ENCODE measurements at regions not wholly inside any gene's neighbourhood (a gene's known extent, or its start where the extent isn't known, plus 50 kb on each side); places are given as distances from the start of the nearest gene placed in this dataset.

DNA sequence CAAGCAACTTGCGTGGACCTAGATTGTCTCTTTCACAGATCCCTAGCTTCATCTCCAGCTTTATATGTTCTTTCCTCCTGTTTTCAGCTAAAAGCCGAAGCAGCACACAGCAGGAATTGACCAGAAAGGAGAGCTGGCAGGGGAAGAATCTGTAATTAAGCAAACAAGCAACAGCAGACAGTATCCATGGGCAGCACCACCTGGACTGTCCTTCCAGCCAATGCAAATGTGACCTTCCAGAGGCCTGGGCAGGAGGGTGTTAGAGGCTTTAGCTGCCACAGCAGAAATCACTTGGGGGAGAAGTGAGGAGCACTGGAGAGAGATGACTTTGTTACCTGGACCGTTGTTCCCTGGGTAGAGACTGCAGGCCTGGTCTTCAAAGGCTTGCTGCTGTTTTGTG, 427.6 kb upstream of the GOT2 start:
- DNase-seq (ENCODE audit: low spot score) (no peak), ATAC-seq (no peak), FAIRE-seq (no peak)
- WGBS (ENCODE audit: low lambda C conversion rate), result 10% methylated on average over 3 of the region's 3 CpGs
- Histone ChIP-seq H2AFZ (ENCODE audit: low read length) (no peak overlapping the region), H4K20me1 (ENCODE audit: insufficient read depth, low read length) (no peaks in the 10 kb centered on the region), H3K36me3 (replicated peaks in 1 of 2; ENCODE audit: control insufficient read depth in 1 of 2, insufficient read depth in 2 of 2, low read length in 2 of 2) (no peaks in the 10 kb centered on the region), H3K27me3 (ENCODE audit: control insufficient read depth in 1 of 2, insufficient read depth in 2 of 2, low read length in 2 of 2) (no peaks in the 10 kb centered on the region), H3K27ac (ENCODE audit: extremely low read length, insufficient read depth, low read length) (no peak overlapping the region), H3K4me2 (ENCODE audit: low read depth, low read length) (no peak overlapping the region), H3K4me1 (ENCODE audit: insufficient read depth, low read length) (no peaks in the 10 kb centered on the region), H3K4me3 (replicated peaks in 1 of 3; ENCODE audit: insufficient read depth in 1 of 3, low read depth in 2 of 3, low read length in 3 of 3) (no peak overlapping the region), H3K9ac (ENCODE audit: insufficient read depth, low read depth, low read length) (no peak overlapping the region), H3K9me3 (ENCODE audit: low read length) (no peaks in the 10 kb centered on the region), H3K79me2 (ENCODE audit: insufficient read depth, low read length) (no peaks in the 10 kb centered on the region)
- intact Hi-C loops (cut with micrococcal nuclease; ENCODE audit: unreplicated experiment) (no loop called here), in situ Hi-C loops (cut with HindIII; ENCODE audit: extremely low pct_ligation_motif_present, low pct_unique_long_range_greater_than_20kb) (no loop called here)
- ChIA-PET POLR2A (no interaction called here), CTCF (ENCODE audit: low intra/inter-chr PET ratio, low total read pairs) (no interaction called here)
- no TSS peak for BruUV-seq (replicated peaks)
- TF ChIP-seq, protein P1, sequence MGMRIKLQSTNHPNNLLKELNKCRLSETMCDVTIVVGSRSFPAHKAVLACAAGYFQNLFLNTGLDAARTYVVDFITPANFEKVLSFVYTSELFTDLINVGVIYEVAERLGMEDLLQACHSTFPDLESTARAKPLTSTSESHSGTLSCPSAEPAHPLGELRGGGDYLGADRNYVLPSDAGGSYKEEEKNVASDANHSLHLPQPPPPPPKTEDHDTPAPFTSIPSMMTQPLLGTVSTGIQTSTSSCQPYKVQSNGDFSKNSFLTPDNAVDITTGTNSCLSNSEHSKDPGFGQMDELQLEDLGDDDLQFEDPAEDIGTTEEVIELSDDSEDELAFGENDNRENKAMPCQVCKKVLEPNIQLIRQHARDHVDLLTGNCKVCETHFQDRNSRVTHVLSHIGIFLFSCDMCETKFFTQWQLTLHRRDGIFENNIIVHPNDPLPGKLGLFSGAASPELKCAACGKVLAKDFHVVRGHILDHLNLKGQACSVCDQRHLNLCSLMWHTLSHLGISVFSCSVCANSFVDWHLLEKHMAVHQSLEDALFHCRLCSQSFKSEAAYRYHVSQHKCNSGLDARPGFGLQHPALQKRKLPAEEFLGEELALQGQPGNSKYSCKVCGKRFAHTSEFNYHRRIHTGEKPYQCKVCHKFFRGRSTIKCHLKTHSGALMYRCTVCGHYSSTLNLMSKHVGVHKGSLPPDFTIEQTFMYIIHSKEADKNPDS (CRISPR knock-in tag; IDR thresholded peaks at IDR 0.05), result no peak
- no peak for TF ChIP-seq HNRNPL (IDR thresholded peaks at IDR 0.05; ENCODE audit: low read depth, low read length)
- TF ChIP-seq, protein P2, sequence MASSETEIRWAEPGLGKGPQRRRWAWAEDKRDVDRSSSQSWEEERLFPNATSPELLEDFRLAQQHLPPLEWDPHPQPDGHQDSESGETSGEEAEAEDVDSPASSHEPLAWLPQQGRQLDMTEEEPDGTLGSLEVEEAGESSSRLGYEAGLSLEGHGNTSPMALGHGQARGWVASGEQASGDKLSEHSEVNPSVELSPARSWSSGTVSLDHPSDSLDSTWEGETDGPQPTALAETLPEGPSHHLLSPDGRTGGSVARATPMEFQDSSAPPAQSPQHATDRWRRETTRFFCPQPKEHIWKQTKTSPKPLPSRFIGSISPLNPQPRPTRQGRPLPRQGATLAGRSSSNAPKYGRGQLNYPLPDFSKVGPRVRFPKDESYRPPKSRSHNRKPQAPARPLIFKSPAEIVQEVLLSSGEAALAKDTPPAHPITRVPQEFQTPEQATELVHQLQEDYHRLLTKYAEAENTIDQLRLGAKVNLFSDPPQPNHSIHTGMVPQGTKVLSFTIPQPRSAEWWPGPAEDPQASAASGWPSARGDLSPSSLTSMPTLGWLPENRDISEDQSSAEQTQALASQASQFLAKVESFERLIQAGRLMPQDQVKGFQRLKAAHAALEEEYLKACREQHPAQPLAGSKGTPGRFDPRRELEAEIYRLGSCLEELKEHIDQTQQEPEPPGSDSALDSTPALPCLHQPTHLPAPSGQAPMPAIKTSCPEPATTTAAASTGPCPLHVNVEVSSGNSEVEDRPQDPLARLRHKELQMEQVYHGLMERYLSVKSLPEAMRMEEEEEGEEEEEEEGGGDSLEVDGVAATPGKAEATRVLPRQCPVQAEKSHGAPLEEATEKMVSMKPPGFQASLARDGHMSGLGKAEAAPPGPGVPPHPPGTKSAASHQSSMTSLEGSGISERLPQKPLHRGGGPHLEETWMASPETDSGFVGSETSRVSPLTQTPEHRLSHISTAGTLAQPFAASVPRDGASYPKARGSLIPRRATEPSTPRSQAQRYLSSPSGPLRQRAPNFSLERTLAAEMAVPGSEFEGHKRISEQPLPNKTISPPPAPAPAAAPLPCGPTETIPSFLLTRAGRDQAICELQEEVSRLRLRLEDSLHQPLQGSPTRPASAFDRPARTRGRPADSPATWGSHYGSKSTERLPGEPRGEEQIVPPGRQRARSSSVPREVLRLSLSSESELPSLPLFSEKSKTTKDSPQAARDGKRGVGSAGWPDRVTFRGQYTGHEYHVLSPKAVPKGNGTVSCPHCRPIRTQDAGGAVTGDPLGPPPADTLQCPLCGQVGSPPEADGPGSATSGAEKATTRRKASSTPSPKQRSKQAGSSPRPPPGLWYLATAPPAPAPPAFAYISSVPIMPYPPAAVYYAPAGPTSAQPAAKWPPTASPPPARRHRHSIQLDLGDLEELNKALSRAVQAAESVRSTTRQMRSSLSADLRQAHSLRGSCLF (CRISPR knock-in tag; IDR thresholded peaks at IDR 0.05; ENCODE audit: borderline replicate concordance), result no peak
- no peak for TF ChIP-seq RFXAP (CRISPR knock-in tag; IDR thresholded peaks at IDR 0.05; ENCODE audit: borderline replicate concordance)
- no peak for TF ChIP-seq GATA4 (IDR thresholded peaks at IDR 0.05; ENCODE audit: borderline replicate concordance, low read depth)
- TF ChIP-seq ZNF343 (CRISPR knock-in tag; IDR thresholded peaks at IDR 0.05), result no peak
- TF ChIP-seq FOXJ3 (CRISPR knock-in tag; IDR thresholded peaks at IDR 0.05; ENCODE audit: borderline replicate concordance), result no peak
- TF ChIP-seq ISL2 (CRISPR knock-in tag; IDR thresholded peaks at IDR 0.05), result no peak
- TF ChIP-seq, protein P3, sequence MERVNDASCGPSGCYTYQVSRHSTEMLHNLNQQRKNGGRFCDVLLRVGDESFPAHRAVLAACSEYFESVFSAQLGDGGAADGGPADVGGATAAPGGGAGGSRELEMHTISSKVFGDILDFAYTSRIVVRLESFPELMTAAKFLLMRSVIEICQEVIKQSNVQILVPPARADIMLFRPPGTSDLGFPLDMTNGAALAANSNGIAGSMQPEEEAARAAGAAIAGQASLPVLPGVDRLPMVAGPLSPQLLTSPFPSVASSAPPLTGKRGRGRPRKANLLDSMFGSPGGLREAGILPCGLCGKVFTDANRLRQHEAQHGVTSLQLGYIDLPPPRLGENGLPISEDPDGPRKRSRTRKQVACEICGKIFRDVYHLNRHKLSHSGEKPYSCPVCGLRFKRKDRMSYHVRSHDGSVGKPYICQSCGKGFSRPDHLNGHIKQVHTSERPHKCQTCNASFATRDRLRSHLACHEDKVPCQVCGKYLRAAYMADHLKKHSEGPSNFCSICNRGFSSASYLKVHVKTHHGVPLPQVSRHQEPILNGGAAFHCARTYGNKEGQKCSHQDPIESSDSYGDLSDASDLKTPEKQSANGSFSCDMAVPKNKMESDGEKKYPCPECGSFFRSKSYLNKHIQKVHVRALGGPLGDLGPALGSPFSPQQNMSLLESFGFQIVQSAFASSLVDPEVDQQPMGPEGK (CRISPR knock-in tag; IDR thresholded peaks at IDR 0.05), result no peak
- TF ChIP-seq ERF (CRISPR knock-in tag; IDR thresholded peaks at IDR 0.05), result no peak
- TF ChIP-seq ZC3H4 (CRISPR knock-in tag; IDR thresholded peaks at IDR 0.05; ENCODE audit: borderline replicate concordance), result no peak
- TF ChIP-seq, protein P4, sequence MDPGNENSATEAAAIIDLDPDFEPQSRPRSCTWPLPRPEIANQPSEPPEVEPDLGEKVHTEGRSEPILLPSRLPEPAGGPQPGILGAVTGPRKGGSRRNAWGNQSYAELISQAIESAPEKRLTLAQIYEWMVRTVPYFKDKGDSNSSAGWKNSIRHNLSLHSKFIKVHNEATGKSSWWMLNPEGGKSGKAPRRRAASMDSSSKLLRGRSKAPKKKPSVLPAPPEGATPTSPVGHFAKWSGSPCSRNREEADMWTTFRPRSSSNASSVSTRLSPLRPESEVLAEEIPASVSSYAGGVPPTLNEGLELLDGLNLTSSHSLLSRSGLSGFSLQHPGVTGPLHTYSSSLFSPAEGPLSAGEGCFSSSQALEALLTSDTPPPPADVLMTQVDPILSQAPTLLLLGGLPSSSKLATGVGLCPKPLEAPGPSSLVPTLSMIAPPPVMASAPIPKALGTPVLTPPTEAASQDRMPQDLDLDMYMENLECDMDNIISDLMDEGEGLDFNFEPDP (CRISPR knock-in tag; conservative IDR thresholded peaks at IDR 0.05), result no peak
- TF ChIP-seq MYNN (CRISPR knock-in tag; IDR thresholded peaks at IDR 0.05; ENCODE audit: low read depth), result no peak

Data from HepG2 (cell line).